AG04450 (cell line): ENCODE measurements at regions not wholly inside any gene's neighbourhood (a gene's known extent, or its start where the extent isn't known, plus 50 kb on each side); places are given as distances from the start of the nearest gene placed in this dataset.
"Not testable (repeated sequence)": the region's sequence is repeated elsewhere in the genome, so short reads cannot be mapped to it uniquely, and the experiment has no call there.

ENCODE experiments used
- CTCF ChIA-PET: fragments of 300-600, 350-600 bp; formaldehyde crosslinking; extraction: SDS; loops from one replicate; lab custom pipeline; 2022; ENCODE audit warnings: antibody characterized with exemption, inconsistent platforms; lab: Charles Lee
- POLR2A ChIA-PET: fragments of 350-600 bp; formaldehyde crosslinking; extraction: SDS; loops from one replicate; lab custom pipeline; 2021; ENCODE audit warnings: antibody characterized with exemption, inconsistent platforms; lab: Yijun Ruan, JAX
- DNase-seq: peaks from one replicate; pipeline ENCODE4 v3.0.0-alpha.2; 2011; ENCODE audit warnings: low read depth, low spot score
- H3K27ac ChIP-seq: one replicate; pipeline ENCODE4 v1.5.1; 2012; ENCODE audit warnings: low read depth, low read length, control low read depth
- H3K27me3 ChIP-seq: one replicate; pipeline ENCODE4 v1.6.0; 2012; ENCODE audit warnings: low read length; ENCODE audit not compliant: control insufficient read depth, insufficient read depth
- H3K4me3 ChIP-seq: 2 replicates; pipeline ENCODE4 v1.5.1; 2011; ENCODE audit warnings: mild to moderate bottlenecking, low read depth, low read length, control low read depth
- H3K9me3 ChIP-seq: 2 replicates; pipeline ENCODE4 v1.5.1; 2012; ENCODE audit warnings: low read length; ENCODE audit not compliant: control insufficient read depth, insufficient read depth
- CTCF ChIP-seq: IDR thresholded peaks from 2 replicates; pipeline ENCODE4 v1.5.1; 2011; ENCODE audit warnings: low read depth, low read length, control low read depth, inconsistent platforms

- H3K27ac ChIP-seq = no peak overlapping the region
- no peak for DNase-seq
- no peaks in the 10 kb centered on the region for H3K27me3 ChIP-seq
- H3K4me3 ChIP-seq = no peak overlapping the region
- CTCF ChIA-PET = no interaction called here
- H3K9me3 ChIP-seq = no peaks in the 10 kb centered on the region
- POLR2A ChIA-PET = interaction anchor here (0.6 kb wide), 1 partner anchor 249 kb away, joined by 3 read pairs; no protein-coding TSS in a partner anchor
- no peak for TF ChIP-seq CTCF
Observed at GRCh38 chr1:96581772-96582171, 139.8 kb upstream of the PTBP2 start.

- no peak for DNase-seq
- POLR2A ChIA-PET = no interaction called here
- Histone ChIP-seq H3K27me3 (no peaks in the 10 kb centered on the region), H3K27ac (no peak overlapping the region), H3K9me3 (no peaks in the 10 kb centered on the region), H3K4me3 (no peak overlapping the region)
- CTCF ChIA-PET = interaction anchor here (0.6 to 2.3 kb wide), 2 partner anchors 12 to 347 kb away, joined by 4 to 6 read pairs; no protein-coding TSS in a partner anchor
- TF ChIP-seq CTCF = no peak
Observed at GRCh38 chr1:96583903-96584302, 137.7 kb upstream of the PTBP2 start.

- H3K27ac ChIP-seq = no peak overlapping the region
- H3K9me3 ChIP-seq = no peaks in the 10 kb centered on the region
- no peak for DNase-seq
- H3K4me3 ChIP-seq = no peak overlapping the region
- TF ChIP-seq CTCF = no peak
- no peaks in the 10 kb centered on the region for H3K27me3 ChIP-seq
- CTCF ChIA-PET = interaction anchor here (0.9 to 2.6 kb wide), 2 partner anchors 9 to 23 kb away, joined by 4 to 8 read pairs; no protein-coding TSS in a partner anchor
- POLR2A ChIA-PET = interaction anchor here (0.5 kb wide), 1 partner anchor 33 kb away, joined by 9 read pairs; no protein-coding TSS in a partner anchor
Observed at GRCh38 chr1:96587222-96587621, 134.4 kb upstream of the PTBP2 start.

GRCh38 chr1:96588416-96588995 is 133.1 kb upstream of the PTBP2 start:
- no peak for TF ChIP-seq CTCF
- ChIA-PET POLR2A (no interaction called here), CTCF (interaction anchor here (0.7 to 0.9 kb wide), 2 partner anchors 24 to 107 kb away, joined by 4 read pairs; no protein-coding TSS in a partner anchor)
- no peak overlapping the region for H3K4me3 ChIP-seq
- H3K27me3 ChIP-seq = no peaks in the 10 kb centered on the region
- DNase-seq = no peak
- no peak overlapping the region for H3K27ac ChIP-seq
- H3K9me3 ChIP-seq = no peaks in the 10 kb centered on the region

GRCh38 chr1:96595530-96595929 is 126.1 kb upstream of the PTBP2 start:
- H3K4me3 ChIP-seq, H3K27ac ChIP-seq, POLR2A ChIA-PET, H3K27me3 ChIP-seq, H3K9me3 ChIP-seq, DNase-seq: not testable (repeated sequence)
- CTCF ChIA-PET = interaction anchor here (1.3 to 2.4 kb wide), 3 partner anchors 10 to 33 kb away, joined by 3 to 8 read pairs (median 6); no protein-coding TSS in a partner anchor
